ENCODE measurements at regions not wholly inside any gene's neighbourhood (a gene's known extent, or its start where the extent isn't known, plus 50 kb on each side); places are given as distances from the start of the nearest gene placed in this dataset.

DNA sequence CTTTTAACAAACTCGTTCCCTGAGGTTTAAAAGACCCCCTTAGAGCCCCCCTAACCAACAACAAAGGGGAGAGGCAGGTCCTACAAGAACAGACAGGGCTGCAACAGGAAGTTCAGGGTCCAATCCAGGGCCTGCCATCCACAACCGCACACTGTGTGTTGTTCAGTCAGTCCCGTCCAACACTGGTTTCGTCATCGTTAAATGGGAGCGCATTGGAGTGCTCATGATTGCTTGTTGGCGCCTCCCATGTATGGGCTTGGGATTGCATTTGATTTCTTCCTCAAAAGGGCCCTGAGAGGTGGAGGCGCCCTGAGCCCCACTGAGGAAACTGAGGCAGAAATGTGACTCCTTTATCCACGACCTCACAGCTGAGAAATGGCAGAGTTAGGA, 174.1 kb downstream of the MN1 start:
- 86 to 88% methylated on average over 9 of the region's 9 CpGs for WGBS, 2 donors
- no peak overlapping the region for H3K9ac ChIP-seq (ENCODE audit: insufficient read depth in 1 of 2, low read length in 2 of 2)
- no peaks in the 10 kb centered on the region for H3K9me3 ChIP-seq (ENCODE audit: control insufficient read depth in 4 of 4, insufficient read depth in 3 of 4, low read length in 3 of 4)
- TF ChIP-seq, protein P1, sequence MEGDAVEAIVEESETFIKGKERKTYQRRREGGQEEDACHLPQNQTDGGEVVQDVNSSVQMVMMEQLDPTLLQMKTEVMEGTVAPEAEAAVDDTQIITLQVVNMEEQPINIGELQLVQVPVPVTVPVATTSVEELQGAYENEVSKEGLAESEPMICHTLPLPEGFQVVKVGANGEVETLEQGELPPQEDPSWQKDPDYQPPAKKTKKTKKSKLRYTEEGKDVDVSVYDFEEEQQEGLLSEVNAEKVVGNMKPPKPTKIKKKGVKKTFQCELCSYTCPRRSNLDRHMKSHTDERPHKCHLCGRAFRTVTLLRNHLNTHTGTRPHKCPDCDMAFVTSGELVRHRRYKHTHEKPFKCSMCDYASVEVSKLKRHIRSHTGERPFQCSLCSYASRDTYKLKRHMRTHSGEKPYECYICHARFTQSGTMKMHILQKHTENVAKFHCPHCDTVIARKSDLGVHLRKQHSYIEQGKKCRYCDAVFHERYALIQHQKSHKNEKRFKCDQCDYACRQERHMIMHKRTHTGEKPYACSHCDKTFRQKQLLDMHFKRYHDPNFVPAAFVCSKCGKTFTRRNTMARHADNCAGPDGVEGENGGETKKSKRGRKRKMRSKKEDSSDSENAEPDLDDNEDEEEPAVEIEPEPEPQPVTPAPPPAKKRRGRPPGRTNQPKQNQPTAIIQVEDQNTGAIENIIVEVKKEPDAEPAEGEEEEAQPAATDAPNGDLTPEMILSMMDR (IDR thresholded peaks at IDR 0.05; ENCODE audit: control extremely low read depth, extremely low read depth), result no peak
- no peaks in the 10 kb centered on the region for H3K36me3 ChIP-seq (ENCODE audit: control insufficient read depth in 4 of 4, insufficient read depth in 4 of 4, low read length in 4 of 4)
- no peak for ATAC-seq (ENCODE audit: insufficient read depth, low FRiP score)
- H3K27ac ChIP-seq (ENCODE audit: low read depth in 1 of 2, low read length in 1 of 2), result no peak overlapping the region
- H3K27me3 ChIP-seq (ENCODE audit: control insufficient read depth in 3 of 3, insufficient read depth in 3 of 3, low read length in 2 of 3), result no peaks in the 10 kb centered on the region
- DNase-seq, result no peak
- H3K4me1 ChIP-seq (ENCODE audit: control insufficient read depth in 5 of 5, insufficient read depth in 5 of 5, low read length in 5 of 5), result no peaks in the 10 kb centered on the region
- no peak overlapping the region for H3K4me3 ChIP-seq

DNA sequence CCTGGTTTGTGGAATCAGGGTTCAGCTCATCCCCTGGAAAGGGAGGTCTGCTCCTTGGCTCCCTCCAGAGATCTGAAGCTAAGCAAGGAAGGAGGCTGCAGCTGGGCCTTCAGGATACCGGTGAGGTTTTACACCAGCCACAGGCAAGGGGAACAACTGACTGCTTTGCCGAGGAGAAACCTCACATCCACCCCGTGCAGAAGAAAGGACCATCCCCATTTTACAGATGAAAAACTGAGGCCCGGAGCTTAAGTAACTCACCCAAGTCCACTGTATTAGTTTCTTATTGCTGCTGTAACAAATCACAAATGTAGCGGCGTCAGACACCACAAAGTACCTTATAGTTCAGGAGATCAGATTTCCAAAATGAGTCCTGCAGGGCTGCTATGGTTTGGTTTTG, 173.7 kb downstream of the MN1 start:
- WGBS, 2 donors, result 78 to 87% methylated on average over 6 of the region's 6 CpGs
- ATAC-seq (ENCODE audit: insufficient read depth, low FRiP score) (no peak), DNase-seq (no peak)
- H3K4me1 ChIP-seq (ENCODE audit: control insufficient read depth in 5 of 5, insufficient read depth in 5 of 5, low read length in 5 of 5), result no peaks in the 10 kb centered on the region
- H3K36me3 ChIP-seq (ENCODE audit: control insufficient read depth in 4 of 4, insufficient read depth in 4 of 4, low read length in 4 of 4), result no peaks in the 10 kb centered on the region
- H3K9me3 ChIP-seq (ENCODE audit: control insufficient read depth in 4 of 4, insufficient read depth in 3 of 4, low read length in 3 of 4), result no peaks in the 10 kb centered on the region
- TF ChIP-seq, protein P1 (IDR thresholded peaks at IDR 0.05; ENCODE audit: control extremely low read depth, extremely low read depth), result no peak
- no peaks in the 10 kb centered on the region for H3K27me3 ChIP-seq (ENCODE audit: control insufficient read depth in 3 of 3, insufficient read depth in 3 of 3, low read length in 2 of 3)
- H3K9ac ChIP-seq (ENCODE audit: insufficient read depth in 1 of 2, low read length in 2 of 2), result no peak overlapping the region
- H3K4me3 ChIP-seq, result no peak overlapping the region
- H3K27ac ChIP-seq (ENCODE audit: low read depth in 1 of 2, low read length in 1 of 2), result no peak overlapping the region

DNA sequence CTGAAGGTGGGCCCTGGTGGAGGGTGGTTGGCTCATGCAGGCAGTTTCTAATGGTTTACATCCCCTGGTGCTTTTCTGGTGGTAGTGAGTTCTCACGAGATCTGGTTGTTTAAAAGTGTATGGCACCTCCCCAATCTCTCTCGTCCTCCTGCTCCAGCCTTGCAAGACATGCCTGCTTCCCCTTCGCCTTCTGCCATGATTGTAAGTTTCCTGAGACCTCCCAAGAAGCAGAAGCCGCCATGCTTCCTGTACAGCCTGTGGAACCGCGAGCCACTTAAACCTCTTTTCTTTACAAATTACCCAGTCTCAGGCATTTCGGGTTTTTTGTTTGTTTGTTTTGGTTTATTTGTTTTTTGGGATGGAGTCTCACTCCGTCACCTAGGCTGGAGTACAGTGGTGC, 173.2 kb downstream of the MN1 start:
- no peaks in the 10 kb centered on the region for H3K9me3 ChIP-seq (ENCODE audit: control insufficient read depth in 4 of 4, insufficient read depth in 3 of 4, low read length in 3 of 4)
- no peak for DNase-seq

More for the DNA sequence above, 173.2 kb downstream of the MN1 start:
- no peak for ATAC-seq (ENCODE audit: insufficient read depth, low FRiP score)
- WGBS, 2 donors, result 62 to 89% methylated on average over 8 of the region's 8 CpGs
- Histone ChIP-seq H3K27ac (ENCODE audit: low read depth in 1 of 2, low read length in 1 of 2) (no peak overlapping the region), H3K9ac (ENCODE audit: insufficient read depth in 1 of 2, low read length in 2 of 2) (no peak overlapping the region), H3K27me3 (ENCODE audit: control insufficient read depth in 3 of 3, insufficient read depth in 3 of 3, low read length in 2 of 3) (no peaks in the 10 kb centered on the region), H3K4me3 (no peak overlapping the region), H3K4me1 (ENCODE audit: control insufficient read depth in 5 of 5, insufficient read depth in 5 of 5, low read length in 5 of 5) (no peaks in the 10 kb centered on the region), H3K36me3 (ENCODE audit: control insufficient read depth in 4 of 4, insufficient read depth in 4 of 4, low read length in 4 of 4) (no peaks in the 10 kb centered on the region)
- TF ChIP-seq, protein P1 (IDR thresholded peaks at IDR 0.05; ENCODE audit: control extremely low read depth, extremely low read depth), result no peak

Data from lung (tissue), 11 donors.